Endodermal cell (in vitro differentiated cells): ENCODE measurements at regions not wholly inside any gene's neighbourhood (a gene's known extent, or its start where the extent isn't known, plus 50 kb on each side); places are given as distances from the start of the nearest gene placed in this dataset.

Experiments used
- DNase-seq: peaks from one replicate; pipeline ENCODE4 v3.0.0-alpha.2; 2017
- H3K27ac ChIP-seq: 2 replicates; pipeline ENCODE4 v1.5.1; 2013; ENCODE audit warnings: mild to moderate bottlenecking, low read depth, low read length, moderate library complexity
- H3K27me3 ChIP-seq: 2 replicates; pipeline ENCODE4 v1.6.1; 2013; ENCODE audit warnings: mild to moderate bottlenecking, low read length, moderate library complexity; ENCODE audit not compliant: insufficient read depth, control insufficient read depth, poor library complexity, severe bottlenecking
- H3K36me3 ChIP-seq: 2 replicates; pipeline ENCODE4 v1.7.0; 2013; ENCODE audit warnings: mild to moderate bottlenecking, low read length, moderate library complexity; ENCODE audit not compliant: control insufficient read depth, insufficient read depth
- H3K4me1 ChIP-seq: one replicate; pipeline ENCODE4 v1.7.0; 2013; ENCODE audit warnings: low read length; ENCODE audit not compliant: control insufficient read depth, insufficient read depth
- H3K4me3 ChIP-seq: 2 replicates; pipeline ENCODE4 v1.5.1; 2013; ENCODE audit warnings: mild to moderate bottlenecking, low read length, moderate library complexity
- H3K9ac ChIP-seq: 2 replicates; pipeline ENCODE4 v1.6.1; 2013; ENCODE audit warnings: mild to moderate bottlenecking, low read length, moderate library complexity; ENCODE audit not compliant: poor library complexity, severe bottlenecking; ENCODE audit errors: extremely low read depth
- H3K9me3 ChIP-seq: 2 replicates; pipeline ENCODE4 v1.6.1; 2013; ENCODE audit warnings: mild to moderate bottlenecking, low read length, moderate library complexity; ENCODE audit not compliant: control insufficient read depth
- H3K27ac Mint-ChIP-seq: 2 replicates; pipeline ENCODE4 v1.8.0; 2020; ENCODE audit warnings: mixed read lengths
- H3K27me3 Mint-ChIP-seq: 2 replicates; pipeline ENCODE4 v1.8.0; 2021; ENCODE audit warnings: mild to moderate bottlenecking, mixed read lengths; ENCODE audit not compliant: insufficient read depth
- H3K36me3 Mint-ChIP-seq: 2 replicates; pipeline ENCODE4 v1.8.0; 2020; ENCODE audit warnings: low read depth, mixed read lengths
- H3K4me1 Mint-ChIP-seq: 2 replicates; pipeline ENCODE4 v1.8.0; 2020; ENCODE audit warnings: mixed read lengths
- H3K4me3 Mint-ChIP-seq: 2 replicates; pipeline ENCODE4 v1.8.0; 2020; ENCODE audit warnings: mild to moderate bottlenecking, moderate library complexity, mixed read lengths
- H3K9me3 Mint-ChIP-seq: 2 replicates; pipeline ENCODE4 v1.8.0; 2020; ENCODE audit warnings: mild to moderate bottlenecking, mixed read lengths
- WGBS, 2 experiments: methylation state at CpG; one replicate each; pipeline versions ENCODE4 v1.1.5 to v1.1.7; 2013; ENCODE audit warnings: missing lambda C conversion rate in 2 of 2, mixed read lengths in 1 of 2; ENCODE audit not compliant: insufficient coverage in 1 of 2, insufficient read length in 1 of 2; 5-methylcytosine and 5-hydroxymethylcytosine counted together
- TF ChIP-seq, protein P1 (sequence below): fragments of 200-600 bp; sonication (generic); conservative IDR thresholded peaks from 2 replicates; pipeline ENCODE4 v1.5.0; 2021; ENCODE audit warnings: antibody characterized with exemption, mild to moderate bottlenecking

GRCh38 chr7:63080406-63080805 is 918.2 kb upstream of the ZNF722 start:
- peaks cover 84% of the 10 kb centered on the region for H3K9me3 ChIP-seq

DNA sequence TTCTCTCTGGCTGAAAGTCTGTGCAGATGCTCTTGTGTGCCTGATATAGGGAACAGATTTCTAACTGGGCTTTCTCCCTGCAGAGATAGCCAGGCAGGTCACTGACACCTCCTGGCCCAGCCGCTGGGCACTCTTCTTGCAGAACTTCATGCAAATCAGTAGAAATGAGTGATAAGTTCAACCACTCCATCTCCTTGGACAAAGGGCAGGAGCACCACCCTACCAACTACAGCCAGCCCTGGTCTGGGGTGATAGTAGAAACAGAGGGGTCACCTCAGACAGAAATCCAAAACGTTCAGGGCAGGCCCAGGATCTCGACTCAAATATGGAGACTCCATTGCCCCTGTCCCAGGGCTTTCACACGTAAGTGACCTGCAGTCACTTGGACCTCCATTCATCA is 917.8 kb upstream of the ZNF722 start:
- no peaks in the 10 kb centered on the region for H3K36me3 Mint-ChIP-seq
- 62% methylated on average over 4 of the region's 4 CpGs; no CpG with 5 or more reads in 1 of the 2 experiments for WGBS, 2 experiments

More at GRCh38 chr7:63080406-63080805, 918.2 kb upstream of the ZNF722 start:
- WGBS, 2 experiments = 0 to 33% methylated on average over 1 to 2 of the region's 2 CpGs
- no peaks in the 10 kb centered on the region for H3K4me1 ChIP-seq
- Mint-ChIP-seq H3K27me3 (no peaks in the 10 kb centered on the region), H3K4me3 (no peak overlapping the region), H3K9me3 (peaks cover 98% of the 10 kb centered on the region), H3K36me3 (no peaks in the 10 kb centered on the region), H3K27ac (no peak overlapping the region), H3K4me1 (no peaks in the 10 kb centered on the region)
- TF ChIP-seq, protein P1, sequence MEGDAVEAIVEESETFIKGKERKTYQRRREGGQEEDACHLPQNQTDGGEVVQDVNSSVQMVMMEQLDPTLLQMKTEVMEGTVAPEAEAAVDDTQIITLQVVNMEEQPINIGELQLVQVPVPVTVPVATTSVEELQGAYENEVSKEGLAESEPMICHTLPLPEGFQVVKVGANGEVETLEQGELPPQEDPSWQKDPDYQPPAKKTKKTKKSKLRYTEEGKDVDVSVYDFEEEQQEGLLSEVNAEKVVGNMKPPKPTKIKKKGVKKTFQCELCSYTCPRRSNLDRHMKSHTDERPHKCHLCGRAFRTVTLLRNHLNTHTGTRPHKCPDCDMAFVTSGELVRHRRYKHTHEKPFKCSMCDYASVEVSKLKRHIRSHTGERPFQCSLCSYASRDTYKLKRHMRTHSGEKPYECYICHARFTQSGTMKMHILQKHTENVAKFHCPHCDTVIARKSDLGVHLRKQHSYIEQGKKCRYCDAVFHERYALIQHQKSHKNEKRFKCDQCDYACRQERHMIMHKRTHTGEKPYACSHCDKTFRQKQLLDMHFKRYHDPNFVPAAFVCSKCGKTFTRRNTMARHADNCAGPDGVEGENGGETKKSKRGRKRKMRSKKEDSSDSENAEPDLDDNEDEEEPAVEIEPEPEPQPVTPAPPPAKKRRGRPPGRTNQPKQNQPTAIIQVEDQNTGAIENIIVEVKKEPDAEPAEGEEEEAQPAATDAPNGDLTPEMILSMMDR = no peak
- no peaks in the 10 kb centered on the region for H3K27me3 ChIP-seq
- no peak overlapping the region for H3K27ac ChIP-seq
- no peak overlapping the region for H3K4me3 ChIP-seq
- no peak for DNase-seq
- no peak overlapping the region for H3K9ac ChIP-seq
- no peaks in the 10 kb centered on the region for H3K36me3 ChIP-seq

DNA sequence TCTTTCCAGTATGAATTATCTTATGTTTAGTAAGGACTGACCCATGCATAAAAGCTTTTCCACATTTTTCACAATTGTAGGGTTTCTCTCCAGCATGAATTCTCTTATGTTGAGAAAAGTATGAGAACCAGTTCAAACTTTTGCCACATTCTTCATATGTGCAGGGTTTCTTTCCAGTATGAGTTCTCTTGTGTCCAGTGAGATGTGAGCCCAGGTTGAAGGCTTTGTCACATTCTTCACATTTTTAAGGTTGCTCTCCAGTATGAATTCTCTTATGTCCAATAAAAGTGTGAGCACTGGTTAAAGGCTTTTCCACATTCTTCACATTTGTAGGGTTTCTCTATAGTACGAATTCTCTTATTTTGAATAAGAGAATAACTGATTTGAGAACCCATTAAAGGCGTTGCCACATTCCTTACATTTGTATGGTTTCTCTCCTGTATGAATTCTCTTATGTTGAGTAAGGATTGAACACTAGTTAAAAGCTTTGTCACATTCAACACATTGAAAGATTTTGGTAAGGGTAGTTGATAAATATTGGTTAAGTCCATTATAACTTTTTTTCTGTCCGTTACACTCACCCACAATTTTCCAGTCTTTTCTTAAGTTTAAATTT is 911.0 kb upstream of the ZNF722 start:
- TF ChIP-seq, protein P1 = no peak
- H3K9me3 Mint-ChIP-seq = peaks cover 77% of the 10 kb centered on the region
- H3K27ac Mint-ChIP-seq = no peak overlapping the region
- peaks cover 85% of the 10 kb centered on the region for H3K9me3 ChIP-seq
- no peak for DNase-seq
- H3K27me3 ChIP-seq = no peaks in the 10 kb centered on the region
- H3K27ac ChIP-seq = no peak overlapping the region
- WGBS, 2 experiments = 60 to 90% methylated on average over 1 to 2 of the region's 3 CpGs
- H3K36me3 Mint-ChIP-seq = no peaks in the 10 kb centered on the region
- H3K9ac ChIP-seq = no peak overlapping the region
- peak overlapping the region; percentile 4 for H3K4me3 ChIP-seq
- no peaks in the 10 kb centered on the region for H3K27me3 Mint-ChIP-seq
- no peaks in the 10 kb centered on the region for H3K4me1 ChIP-seq
- H3K36me3 ChIP-seq = no peaks in the 10 kb centered on the region
- H3K4me1 Mint-ChIP-seq = no peaks in the 10 kb centered on the region
- no peak overlapping the region for H3K4me3 Mint-ChIP-seq

More for the DNA sequence above, 917.8 kb upstream of the ZNF722 start:
- H3K4me3 ChIP-seq = no peak overlapping the region
- no peak for DNase-seq
- H3K36me3 ChIP-seq = no peaks in the 10 kb centered on the region
- H3K4me1 Mint-ChIP-seq = no peaks in the 10 kb centered on the region
- no peak overlapping the region for H3K27ac Mint-ChIP-seq
- H3K27me3 ChIP-seq = no peaks in the 10 kb centered on the region
- no peak overlapping the region for H3K27ac ChIP-seq
- H3K4me1 ChIP-seq = no peaks in the 10 kb centered on the region
- no peaks in the 10 kb centered on the region for H3K27me3 Mint-ChIP-seq
- peaks cover 81% of the 10 kb centered on the region for H3K9me3 ChIP-seq
- H3K4me3 Mint-ChIP-seq = no peak overlapping the region
- TF ChIP-seq, protein P1 = no peak
- peaks cover 95% of the 10 kb centered on the region for H3K9me3 Mint-ChIP-seq
- H3K9ac ChIP-seq = no peak overlapping the region
